ENCODE measurements at regions not wholly inside any gene's neighbourhood (a gene's known extent, or its start where the extent isn't known, plus 50 kb on each side); places are given as distances from the start of the nearest gene placed in this dataset.
A peak's percentile ranks its signal among the peaks of the same experiment; 100 is the strongest.

- H2AFZ ChIP-seq (ENCODE audit: low read length) = no peak overlapping the region
- no peak overlapping the region for H4K8ac ChIP-seq (ENCODE audit: low read depth, low read length)
- no peaks in the 10 kb centered on the region for H3K36me3 ChIP-seq (replicated peaks in 1 of 2; ENCODE audit: control insufficient read depth in 2 of 2, insufficient read depth in 2 of 2, low read length in 2 of 2)
- H2BK5ac ChIP-seq (ENCODE audit: low read length) = no peak overlapping the region
- H3K14ac ChIP-seq (ENCODE audit: low read length) = no peak overlapping the region
- H2BK12ac ChIP-seq (ENCODE audit: low read length) = no peak overlapping the region
- no peak overlapping the region for H4K91ac ChIP-seq (ENCODE audit: low read depth, low read length, poor library complexity)
- H3K27ac ChIP-seq (replicated peaks; ENCODE audit: low read length) = no peak overlapping the region
- no peak overlapping the region for H3K4ac ChIP-seq (ENCODE audit: low read length)
- no peak overlapping the region for H2BK15ac ChIP-seq (ENCODE audit: low read length)
- H3K9ac ChIP-seq (ENCODE audit: low read depth, low read length, poor library complexity) = no peak overlapping the region
- no peaks in the 10 kb centered on the region for H3K9me3 ChIP-seq (replicated peaks in 1 of 2; ENCODE audit: control insufficient read depth in 2 of 2, insufficient read depth in 1 of 2, low read depth in 1 of 2, low read length in 2 of 2)
- no peak overlapping the region for H2AK5ac ChIP-seq (ENCODE audit: low read depth, low read length)
- no CpG with 5 or more reads among the region's 2 CpGs for WGBS, 2 donors (ENCODE audit: extremely low coverage in 2 of 2, insufficient read length in 2 of 2, insufficient replicate concordance in 1 of 2)
- DNase-seq (ENCODE audit: low spot score) = no peak
- no peak overlapping the region for H3K18ac ChIP-seq (ENCODE audit: low read length)
- no peaks in the 10 kb centered on the region for H3K27me3 ChIP-seq (ENCODE audit: control insufficient read depth in 3 of 3, insufficient read depth in 3 of 3, low read depth in 1 of 3, low read length in 3 of 3)
- H3K4me3 ChIP-seq (ENCODE audit: low read length in 2 of 2) = no peak overlapping the region
- peaks cover 3 to 22% of the 10 kb centered on the region in 2 donors for H3K4me1 ChIP-seq (ENCODE audit: control insufficient read depth in 2 of 2, insufficient read depth in 1 of 2, low read depth in 1 of 2, low read length in 2 of 2)
- no peaks in the 10 kb centered on the region for H3K79me1 ChIP-seq (ENCODE audit: low read depth, low read length)
- no peak overlapping the region for H2BK120ac ChIP-seq (ENCODE audit: low read depth, low read length)
- H3K23ac ChIP-seq (ENCODE audit: low read depth, low read length, poor library complexity) = no peak overlapping the region
- H3K4me2 ChIP-seq (ENCODE audit: insufficient read depth, low read length, poor library complexity, severe bottlenecking) = no peak overlapping the region
Measured at GRCh38 chr15:39445931-39446330, 134.9 kb upstream of the THBS1 start.

GRCh38 chr15:39447346-39447745 lies 133.5 kb upstream of the THBS1 start:
- no peak overlapping the region for H4K8ac ChIP-seq (ENCODE audit: low read depth, low read length)
- no peak overlapping the region for H3K23ac ChIP-seq (ENCODE audit: low read depth, low read length, poor library complexity)
- H2BK120ac ChIP-seq (ENCODE audit: low read depth, low read length) = no peak overlapping the region
- no peak overlapping the region for H3K4me3 ChIP-seq (ENCODE audit: low read length in 2 of 2)
- H2AFZ ChIP-seq (ENCODE audit: low read length) = peak overlapping the region; percentile 15
- no CpG with 5 or more reads among the region's 2 CpGs for WGBS, 2 donors (ENCODE audit: extremely low coverage in 2 of 2, insufficient read length in 2 of 2, insufficient replicate concordance in 1 of 2)
- H3K4me2 ChIP-seq (ENCODE audit: insufficient read depth, low read length, poor library complexity, severe bottlenecking) = no peak overlapping the region
- H4K91ac ChIP-seq (ENCODE audit: low read depth, low read length, poor library complexity) = no peak overlapping the region
- no peaks in the 10 kb centered on the region for H3K79me1 ChIP-seq (ENCODE audit: low read depth, low read length)
- no peak overlapping the region for H3K9ac ChIP-seq (ENCODE audit: low read depth, low read length, poor library complexity)
- H3K4ac ChIP-seq (ENCODE audit: low read length) = no peak overlapping the region
- DNase-seq (ENCODE audit: low spot score) = no peak
- H3K14ac ChIP-seq (ENCODE audit: low read length) = no peak overlapping the region
- H3K36me3 ChIP-seq (replicated peaks in 1 of 2; ENCODE audit: control insufficient read depth in 2 of 2, insufficient read depth in 2 of 2, low read length in 2 of 2) = no peaks in the 10 kb centered on the region
- H3K4me1 ChIP-seq (ENCODE audit: control insufficient read depth in 2 of 2, insufficient read depth in 1 of 2, low read depth in 1 of 2, low read length in 2 of 2) = peaks cover 3 to 22% of the 10 kb centered on the region in 2 donors
- no peak overlapping the region for H2BK5ac ChIP-seq (ENCODE audit: low read length)
- no peaks in the 10 kb centered on the region for H3K9me3 ChIP-seq (replicated peaks in 1 of 2; ENCODE audit: control insufficient read depth in 2 of 2, insufficient read depth in 1 of 2, low read depth in 1 of 2, low read length in 2 of 2)
- H3K27me3 ChIP-seq (ENCODE audit: control insufficient read depth in 3 of 3, insufficient read depth in 3 of 3, low read depth in 1 of 3, low read length in 3 of 3) = no peaks in the 10 kb centered on the region
- no peak overlapping the region for H3K27ac ChIP-seq (replicated peaks; ENCODE audit: low read length)
- no peak overlapping the region for H2BK12ac ChIP-seq (ENCODE audit: low read length)
- H2BK15ac ChIP-seq (ENCODE audit: low read length) = no peak overlapping the region
- H2AK5ac ChIP-seq (ENCODE audit: low read depth, low read length) = no peak overlapping the region
- no peak overlapping the region for H3K18ac ChIP-seq (ENCODE audit: low read length)

- H2AK5ac ChIP-seq (ENCODE audit: low read depth, low read length) = no peak overlapping the region
- DNase-seq (ENCODE audit: low spot score) = no peak
- no peak overlapping the region for H4K91ac ChIP-seq (ENCODE audit: low read depth, low read length, poor library complexity)
- no peak overlapping the region for H3K4me2 ChIP-seq (ENCODE audit: insufficient read depth, low read length, poor library complexity, severe bottlenecking)
- H4K8ac ChIP-seq (ENCODE audit: low read depth, low read length) = no peak overlapping the region
- no peak overlapping the region for H2BK5ac ChIP-seq (ENCODE audit: low read length)
- H2BK12ac ChIP-seq (ENCODE audit: low read length) = no peak overlapping the region
- H3K9ac ChIP-seq (ENCODE audit: low read depth, low read length, poor library complexity) = no peak overlapping the region
- no peaks in the 10 kb centered on the region for H3K36me3 ChIP-seq (replicated peaks in 1 of 2; ENCODE audit: control insufficient read depth in 2 of 2, insufficient read depth in 2 of 2, low read length in 2 of 2)
- no peaks in the 10 kb centered on the region for H3K9me3 ChIP-seq (replicated peaks in 1 of 2; ENCODE audit: control insufficient read depth in 2 of 2, insufficient read depth in 1 of 2, low read depth in 1 of 2, low read length in 2 of 2)
- no peak overlapping the region for H2BK15ac ChIP-seq (ENCODE audit: low read length)
- no peaks in the 10 kb centered on the region for H3K27me3 ChIP-seq (ENCODE audit: control insufficient read depth in 3 of 3, insufficient read depth in 3 of 3, low read depth in 1 of 3, low read length in 3 of 3)
- peak overlapping the region; percentile 39 for H2AFZ ChIP-seq (ENCODE audit: low read length)
- peaks cover 3 to 22% of the 10 kb centered on the region in 2 donors for H3K4me1 ChIP-seq (ENCODE audit: control insufficient read depth in 2 of 2, insufficient read depth in 1 of 2, low read depth in 1 of 2, low read length in 2 of 2)
- no CpG with 5 or more reads among the region's 4 CpGs for WGBS, 2 donors (ENCODE audit: extremely low coverage in 2 of 2, insufficient read length in 2 of 2, insufficient replicate concordance in 1 of 2)
- no peak overlapping the region for H3K18ac ChIP-seq (ENCODE audit: low read length)
- H3K23ac ChIP-seq (ENCODE audit: low read depth, low read length, poor library complexity) = no peak overlapping the region
- no peak overlapping the region for H3K27ac ChIP-seq (replicated peaks; ENCODE audit: low read length)
- H3K4ac ChIP-seq (ENCODE audit: low read length) = no peak overlapping the region
- H2BK120ac ChIP-seq (ENCODE audit: low read depth, low read length) = no peak overlapping the region
- H3K4me3 ChIP-seq (ENCODE audit: low read length in 2 of 2) = no peak overlapping the region
- H3K14ac ChIP-seq (ENCODE audit: low read length) = no peak overlapping the region
- no peaks in the 10 kb centered on the region for H3K79me1 ChIP-seq (ENCODE audit: low read depth, low read length)
Measured at GRCh38 chr15:39447881-39448280, 133.0 kb upstream of the THBS1 start.

GRCh38 chr15:39448409-39448808 lies 132.5 kb upstream of the THBS1 start:
- H3K27ac ChIP-seq (replicated peaks; ENCODE audit: low read length) = no peak overlapping the region
- no CpG with 5 or more reads among the region's 4 CpGs for WGBS, 2 donors (ENCODE audit: extremely low coverage in 2 of 2, insufficient read length in 2 of 2, insufficient replicate concordance in 1 of 2)
- peaks cover 3 to 22% of the 10 kb centered on the region in 2 donors for H3K4me1 ChIP-seq (ENCODE audit: control insufficient read depth in 2 of 2, insufficient read depth in 1 of 2, low read depth in 1 of 2, low read length in 2 of 2)
- H3K23ac ChIP-seq (ENCODE audit: low read depth, low read length, poor library complexity) = no peak overlapping the region
- H3K36me3 ChIP-seq (replicated peaks in 1 of 2; ENCODE audit: control insufficient read depth in 2 of 2, insufficient read depth in 2 of 2, low read length in 2 of 2) = no peaks in the 10 kb centered on the region
- no peak overlapping the region for H3K4ac ChIP-seq (ENCODE audit: low read length)
- no peak for DNase-seq (ENCODE audit: low spot score)
- no peak overlapping the region for H3K18ac ChIP-seq (ENCODE audit: low read length)
- H2BK15ac ChIP-seq (ENCODE audit: low read length) = no peak overlapping the region
- no peak overlapping the region for H2AK5ac ChIP-seq (ENCODE audit: low read depth, low read length)
- H2AFZ ChIP-seq (ENCODE audit: low read length) = peak overlapping the region; percentile 39
- H3K4me3 ChIP-seq (ENCODE audit: low read length in 2 of 2) = no peak overlapping the region
- no peak overlapping the region for H2BK5ac ChIP-seq (ENCODE audit: low read length)
- H3K14ac ChIP-seq (ENCODE audit: low read length) = no peak overlapping the region
- H4K91ac ChIP-seq (ENCODE audit: low read depth, low read length, poor library complexity) = no peak overlapping the region
- H3K4me2 ChIP-seq (ENCODE audit: insufficient read depth, low read length, poor library complexity, severe bottlenecking) = no peak overlapping the region
- no peaks in the 10 kb centered on the region for H3K9me3 ChIP-seq (replicated peaks in 1 of 2; ENCODE audit: control insufficient read depth in 2 of 2, insufficient read depth in 1 of 2, low read depth in 1 of 2, low read length in 2 of 2)
- H2BK12ac ChIP-seq (ENCODE audit: low read length) = no peak overlapping the region
- H4K8ac ChIP-seq (ENCODE audit: low read depth, low read length) = no peak overlapping the region
- no peak overlapping the region for H2BK120ac ChIP-seq (ENCODE audit: low read depth, low read length)
- no peak overlapping the region for H3K9ac ChIP-seq (ENCODE audit: low read depth, low read length, poor library complexity)
- no peaks in the 10 kb centered on the region for H3K27me3 ChIP-seq (ENCODE audit: control insufficient read depth in 3 of 3, insufficient read depth in 3 of 3, low read depth in 1 of 3, low read length in 3 of 3)
- no peaks in the 10 kb centered on the region for H3K79me1 ChIP-seq (ENCODE audit: low read depth, low read length)

Measured in neuronal stem cell (in vitro differentiated cells).